H1 (cell line): ENCODE measurements at regions not wholly inside any gene's neighbourhood (a gene's known extent, or its start where the extent isn't known, plus 50 kb on each side); places are given as distances from the start of the nearest gene placed in this dataset.
A peak's percentile ranks its signal among the peaks of the same experiment; 100 is the strongest.

ENCODE experiments used
- CHD1 ChIP-seq: IDR thresholded peaks from 2 replicates; pipeline ENCODE4 v1.6.1; 2012; ENCODE audit warnings: low read depth, low read length, improper control_type of control experiment
- CTCF ChIP-seq, 3 experiments: IDR thresholded peaks; 1 replicate in 2 of 3; 2 replicates in 1 of 3; pipeline versions ENCODE4 v1.5.1 to v1.6.1; 2011; ENCODE audit warnings: low read length in 3 of 3, mild to moderate bottlenecking in 3 of 3, inconsistent platforms in 2 of 3, low read depth in 1 of 3, moderate library complexity in 1 of 3; ENCODE audit not compliant: insufficient read depth in 1 of 3; ENCODE audit errors: control extremely low read depth in 1 of 3
- EP300 ChIP-seq, 2 experiments: IDR thresholded peaks; 1 replicate in 1 of 2; 2 replicates in 1 of 2; pipeline ENCODE4 v1.6.1; 2011 to 2012; ENCODE audit warnings: low read depth in 2 of 2, low read length in 2 of 2, mild to moderate bottlenecking in 2 of 2, borderline replicate concordance in 1 of 2, inconsistent platforms in 1 of 2, moderate library complexity in 1 of 2
- JUND ChIP-seq: IDR thresholded peaks from 2 replicates; pipeline ENCODE4 v1.6.1; 2011; ENCODE audit warnings: mild to moderate bottlenecking, improper control_type of control experiment, low read length
- POLR2A ChIP-seq, 2 experiments: IDR thresholded peaks; 1 replicate in 1 of 2; 2 replicates in 1 of 2; pipeline ENCODE4 v1.6.1; 2011; ENCODE audit warnings: low read depth in 2 of 2, low read length in 2 of 2, mild to moderate bottlenecking in 2 of 2; ENCODE audit errors: control extremely low read depth in 1 of 2
- RAD21 ChIP-seq, 2 experiments: IDR thresholded peaks in 1 of 2; conservative IDR thresholded peaks in 1 of 2; 2 replicates each; pipeline ENCODE4 v1.6.1; 2011; ENCODE audit warnings: low read depth in 2 of 2, low read length in 2 of 2, improper control_type of control experiment in 1 of 2, inconsistent platforms in 1 of 2, mild to moderate bottlenecking in 1 of 2, moderate library complexity in 1 of 2
- SP1 ChIP-seq: IDR thresholded peaks from 2 replicates; pipeline ENCODE4 v1.6.1; 2011; ENCODE audit warnings: low read depth, low read length
- SRF ChIP-seq: IDR thresholded peaks from 2 replicates; pipeline ENCODE4 v1.6.1; 2011; ENCODE audit warnings: mild to moderate bottlenecking, low read depth, low read length, moderate library complexity
- TAF1 ChIP-seq: IDR thresholded peaks from 2 replicates; pipeline ENCODE4 v1.6.1; 2011; ENCODE audit warnings: mild to moderate bottlenecking, low read depth, low read length
- TCF12 ChIP-seq: IDR thresholded peaks from 2 replicates; pipeline ENCODE4 v1.6.1; 2011; ENCODE audit warnings: low read depth, mild to moderate bottlenecking, low read length
- TF ChIP-seq, protein P1 (sequence below): IDR thresholded peaks from 2 replicates; pipeline ENCODE4 v1.6.1; 2012; ENCODE audit warnings: inconsistent platforms

GRCh38 chr9:104302775-104303174 is 201.3 kb upstream of the OR13F1 start:
- peak in 1 of 2 experiments; percentile 20; a peak in 2 of 4 replicates for TF ChIP-seq RAD21 (IDR thresholded peaks at IDR 0.05 in 1 of 2, conservative IDR thresholded peaks at IDR 0.05 in 1 of 2; ENCODE audit: low read depth in 2 of 2, low read length in 2 of 2)
- TF ChIP-seq, protein P1, sequence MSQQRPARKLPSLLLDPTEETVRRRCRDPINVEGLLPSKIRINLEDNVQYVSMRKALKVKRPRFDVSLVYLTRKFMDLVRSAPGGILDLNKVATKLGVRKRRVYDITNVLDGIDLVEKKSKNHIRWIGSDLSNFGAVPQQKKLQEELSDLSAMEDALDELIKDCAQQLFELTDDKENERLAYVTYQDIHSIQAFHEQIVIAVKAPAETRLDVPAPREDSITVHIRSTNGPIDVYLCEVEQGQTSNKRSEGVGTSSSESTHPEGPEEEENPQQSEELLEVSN = no peak
- TF ChIP-seq TAF1 = no peak
- TF ChIP-seq CTCF (IDR thresholded peaks at IDR 0.05; ENCODE audit: control extremely low read depth in 1 of 3, insufficient read depth in 1 of 3, low read depth in 1 of 3, low read length in 3 of 3) = no peak
- TF ChIP-seq SRF = no peak
- no peak for TF ChIP-seq JUND
- no peak for TF ChIP-seq POLR2A (IDR thresholded peaks at IDR 0.05; ENCODE audit: control extremely low read depth in 1 of 2, low read depth in 2 of 2, low read length in 2 of 2)
- no peak for TF ChIP-seq TCF12
- no peak for TF ChIP-seq SP1
- TF ChIP-seq EP300 (IDR thresholded peaks at IDR 0.05; ENCODE audit: borderline replicate concordance in 1 of 2, low read depth in 2 of 2, low read length in 2 of 2) = no peak
- TF ChIP-seq CHD1 = no peak
